Loucy (cell line): ENCODE measurements at regions not wholly inside any gene's neighbourhood (a gene's known extent, or its start where the extent isn't known, plus 50 kb on each side); places are given as distances from the start of the nearest gene placed in this dataset.
A peak's percentile ranks its signal among the peaks of the same experiment; 100 is the strongest.

ENCODE experiments used
- H2AFZ ChIP-seq: fragments of 200-600 bp; sonication (generic); 2 replicates; pipeline ENCODE4 v1.6.0; 2016; ENCODE audit warnings: antibody characterized with exemption, mild to moderate bottlenecking, low read length, moderate library complexity
- H3F3A ChIP-seq: fragments of 200-600 bp; 2 replicates; pipeline ENCODE4 v1.6.0; 2016; ENCODE audit warnings: antibody characterized with exemption, low read depth, mild to moderate bottlenecking
- H3K27me3 ChIP-seq: fragments of 200-600 bp; sonication (generic); 2 replicates; pipeline ENCODE4 v1.6.1; 2014; ENCODE audit warnings: low read length, mild to moderate bottlenecking; ENCODE audit not compliant: insufficient read depth, poor library complexity, severe bottlenecking
- H3K36me3 ChIP-seq: fragments of 200-600 bp; sonication (generic); 2 replicates; pipeline ENCODE4 v1.6.1; 2016; ENCODE audit warnings: low read length; ENCODE audit not compliant: insufficient read depth
- H3K4me1 ChIP-seq: fragments of 200-600 bp; sonication (generic); 2 replicates; pipeline ENCODE4 v1.5.1; 2014; ENCODE audit warnings: low read length, mild to moderate bottlenecking; ENCODE audit not compliant: insufficient read depth, poor library complexity, severe bottlenecking
- H3K4me2 ChIP-seq: fragments of 200-600 bp; sonication (generic); 2 replicates; pipeline ENCODE4 v1.6.0; 2014; ENCODE audit warnings: antibody characterized with exemption, low read length, low read depth, mild to moderate bottlenecking; ENCODE audit not compliant: poor library complexity, severe bottlenecking
- H3K4me3 ChIP-seq: fragments of 200-600 bp; sonication (generic); 2 replicates; pipeline ENCODE4 v1.5.1; 2014; ENCODE audit warnings: low read length, mild to moderate bottlenecking, mixed read lengths; ENCODE audit not compliant: poor library complexity, severe bottlenecking
- H3K79me2 ChIP-seq: fragments of 200-600 bp; sonication (generic); 2 replicates; pipeline ENCODE4 v1.6.1; 2014; ENCODE audit warnings: low read length; ENCODE audit not compliant: insufficient read depth
- H3K9ac ChIP-seq: fragments of 200-600 bp; sonication (generic); 2 replicates; pipeline ENCODE4 v1.6.0; 2014; ENCODE audit warnings: mild to moderate bottlenecking, low read depth, low read length, moderate library complexity; ENCODE audit not compliant: poor library complexity, severe bottlenecking
- H3K9me2 ChIP-seq: fragments of 200-600 bp; sonication (generic); replicated peaks from 2 replicates; pipeline ENCODE4 v1.6.1; 2016; ENCODE audit warnings: low read depth, low read length, mixed read lengths
- H3K9me3 ChIP-seq: fragments of 200-600 bp; sonication (generic); 2 replicates; pipeline ENCODE4 v1.6.1; 2014; ENCODE audit warnings: mild to moderate bottlenecking, antibody characterized with exemption, low read length, low read depth; ENCODE audit not compliant: insufficient read depth
- H4K20me1 ChIP-seq: fragments of 200-600 bp; sonication (generic); 2 replicates; pipeline ENCODE4 v1.6.0; 2014; ENCODE audit warnings: antibody characterized with exemption, low read length, mild to moderate bottlenecking; ENCODE audit not compliant: insufficient read depth, poor library complexity, severe bottlenecking
- EZH2phosphoT487 ChIP-seq: fragments of 200-600 bp; IDR thresholded peaks from 2 replicates; pipeline ENCODE4 v1.6.1; 2018; ENCODE audit warnings: antibody characterized with exemption, mild to moderate bottlenecking, moderate library complexity, borderline replicate concordance
- TF ChIP-seq, protein P1 (sequence below): fragments of 200-600 bp; sonication (generic); conservative IDR thresholded peaks from 2 replicates; pipeline ENCODE4 v1.5.1; 2014; ENCODE audit warnings: mild to moderate bottlenecking, antibody characterized with exemption, low read length

DNA sequence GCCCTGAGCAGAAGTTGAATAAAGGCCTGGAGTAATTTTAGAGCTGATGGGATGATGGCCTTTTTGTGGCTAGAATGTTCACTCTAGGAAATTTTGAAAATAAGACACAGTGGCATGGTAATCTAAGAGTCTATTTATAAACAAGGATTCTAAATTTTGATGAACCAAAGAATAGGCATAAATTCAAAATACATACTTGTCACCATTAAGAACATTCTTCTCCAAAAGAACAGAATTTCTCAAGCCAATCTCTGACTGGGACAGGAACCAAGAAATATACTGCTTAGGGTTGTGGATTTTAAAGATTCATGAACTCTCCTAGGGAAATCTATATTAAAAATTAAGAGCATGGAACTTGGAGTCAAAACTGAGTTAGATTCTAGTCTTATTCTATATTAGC is 98.2 kb upstream of the SETBP1 start:
- H3K9ac ChIP-seq: peak overlapping the region; percentile 58
- H3K4me1 ChIP-seq: peaks cover 11% of the 10 kb centered on the region
- peak overlapping the region; percentile 65 for H3K4me3 ChIP-seq
- H3K79me2 ChIP-seq: no peaks in the 10 kb centered on the region
- H4K20me1 ChIP-seq: no peaks in the 10 kb centered on the region
- H3K36me3 ChIP-seq: no peaks in the 10 kb centered on the region
- H3K27me3 ChIP-seq: no peaks in the 10 kb centered on the region
- no peak for TF ChIP-seq EZH2phosphoT487
- TF ChIP-seq, protein P1, sequence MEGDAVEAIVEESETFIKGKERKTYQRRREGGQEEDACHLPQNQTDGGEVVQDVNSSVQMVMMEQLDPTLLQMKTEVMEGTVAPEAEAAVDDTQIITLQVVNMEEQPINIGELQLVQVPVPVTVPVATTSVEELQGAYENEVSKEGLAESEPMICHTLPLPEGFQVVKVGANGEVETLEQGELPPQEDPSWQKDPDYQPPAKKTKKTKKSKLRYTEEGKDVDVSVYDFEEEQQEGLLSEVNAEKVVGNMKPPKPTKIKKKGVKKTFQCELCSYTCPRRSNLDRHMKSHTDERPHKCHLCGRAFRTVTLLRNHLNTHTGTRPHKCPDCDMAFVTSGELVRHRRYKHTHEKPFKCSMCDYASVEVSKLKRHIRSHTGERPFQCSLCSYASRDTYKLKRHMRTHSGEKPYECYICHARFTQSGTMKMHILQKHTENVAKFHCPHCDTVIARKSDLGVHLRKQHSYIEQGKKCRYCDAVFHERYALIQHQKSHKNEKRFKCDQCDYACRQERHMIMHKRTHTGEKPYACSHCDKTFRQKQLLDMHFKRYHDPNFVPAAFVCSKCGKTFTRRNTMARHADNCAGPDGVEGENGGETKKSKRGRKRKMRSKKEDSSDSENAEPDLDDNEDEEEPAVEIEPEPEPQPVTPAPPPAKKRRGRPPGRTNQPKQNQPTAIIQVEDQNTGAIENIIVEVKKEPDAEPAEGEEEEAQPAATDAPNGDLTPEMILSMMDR: no peak
- peaks cover 9% of the 10 kb centered on the region; the same call in 1 of the 2 replicates for H3F3A ChIP-seq
- H3K9me2 ChIP-seq: no peaks in the 10 kb centered on the region
- H3K4me2 ChIP-seq: peak overlapping the region; percentile 74
- H2AFZ ChIP-seq: peak overlapping the region; percentile 56
- no peaks in the 10 kb centered on the region for H3K9me3 ChIP-seq

DNA sequence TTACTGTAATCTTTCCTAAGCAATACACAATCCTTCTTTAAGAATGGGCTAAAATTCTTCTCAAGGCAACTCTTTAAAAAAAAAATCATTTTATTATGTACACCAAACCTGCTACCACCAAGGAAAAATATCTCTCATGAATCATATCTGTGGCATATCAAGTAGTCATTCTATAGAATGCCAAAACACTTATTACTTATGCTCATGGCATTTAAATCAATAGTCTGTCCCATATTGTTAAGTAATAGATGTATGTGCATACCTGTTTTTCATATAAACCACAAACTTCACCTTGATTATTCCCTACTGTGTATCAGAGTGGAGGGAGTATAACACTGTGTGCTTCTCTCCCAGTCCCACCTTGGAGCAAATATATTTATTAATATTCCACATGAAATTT is 95.8 kb upstream of the SETBP1 start:
- Histone ChIP-seq H3K4me2 (no peak overlapping the region), H3F3A (peaks cover 9% of the 10 kb centered on the region; the same call in 1 of the 2 replicates), H4K20me1 (no peaks in the 10 kb centered on the region), H3K9ac (no peak overlapping the region), H3K27me3 (no peaks in the 10 kb centered on the region), H3K4me1 (peaks cover 11% of the 10 kb centered on the region), H3K9me2 (no peaks in the 10 kb centered on the region), H3K36me3 (no peaks in the 10 kb centered on the region), H3K79me2 (no peaks in the 10 kb centered on the region), H3K9me3 (no peaks in the 10 kb centered on the region), H3K4me3 (no peak overlapping the region), H2AFZ (no peak overlapping the region)
- no peak for TF ChIP-seq EZH2phosphoT487
- TF ChIP-seq, protein P1: no peak

DNA sequence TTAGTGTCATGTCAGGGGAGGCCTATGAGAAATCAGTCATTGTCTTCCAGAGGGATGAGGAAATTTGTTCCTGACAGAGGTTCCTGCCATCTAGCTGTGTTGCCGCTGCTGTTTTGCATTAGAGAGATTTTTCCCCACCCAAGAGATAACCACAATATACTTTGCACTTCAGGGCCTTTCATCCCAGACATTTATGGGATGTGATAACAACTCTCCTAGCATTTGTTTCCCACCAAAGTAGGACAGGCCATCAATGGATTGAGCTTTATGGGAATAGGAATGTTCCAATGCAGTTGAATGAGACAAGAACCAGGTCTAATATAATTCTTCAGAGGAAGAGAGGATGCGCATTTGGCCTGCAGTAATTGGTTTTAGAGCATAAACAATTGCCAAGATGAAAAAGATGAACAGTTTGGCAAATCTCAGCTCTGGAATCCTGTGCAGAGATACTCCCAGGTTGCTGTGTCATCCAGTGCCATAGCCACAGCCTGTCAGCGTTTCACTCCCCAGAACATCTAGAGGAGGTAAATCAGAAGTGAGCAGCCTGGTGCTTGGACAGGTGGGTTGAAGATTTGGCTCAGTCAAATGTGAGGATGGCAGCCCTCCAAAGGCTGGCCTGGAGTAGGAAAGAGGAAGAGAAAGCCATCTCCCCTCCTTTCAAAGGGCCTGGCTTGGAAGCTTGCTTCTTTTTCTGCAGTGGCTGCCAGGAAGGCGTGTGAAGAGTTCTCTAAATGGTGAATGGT is 93.7 kb upstream of the SETBP1 start:
- Histone ChIP-seq H3K4me2 (no peak overlapping the region), H3K27me3 (no peaks in the 10 kb centered on the region), H3K9me3 (no peaks in the 10 kb centered on the region), H3K36me3 (no peaks in the 10 kb centered on the region), H3F3A (peaks cover 7% of the 10 kb centered on the region; the same call in 1 of the 2 replicates), H3K4me3 (no peak overlapping the region), H3K4me1 (peaks cover 9% of the 10 kb centered on the region), H3K9me2 (no peaks in the 10 kb centered on the region), H3K79me2 (no peaks in the 10 kb centered on the region), H2AFZ (no peak overlapping the region), H3K9ac (no peak overlapping the region), H4K20me1 (no peaks in the 10 kb centered on the region)
- TF ChIP-seq EZH2phosphoT487: no peak
- TF ChIP-seq, protein P1: no peak
